Muscle of leg (tissue), 3 donors: ENCODE measurements at regions not wholly inside any gene's neighbourhood (a gene's known extent, or its start where the extent isn't known, plus 50 kb on each side); places are given as distances from the start of the nearest gene placed in this dataset.
A peak's percentile ranks its signal among the peaks of the same experiment; 100 is the strongest.
"Not testable (repeated sequence)": the region's sequence is repeated elsewhere in the genome, so short reads cannot be mapped to it uniquely, and the experiment has no call there.

Source experiments
- DNase-seq: peaks from one replicate; pipeline ENCODE4 v3.0.0; 2013
- H3K27ac ChIP-seq: one replicate; pipeline ENCODE4 v1.5.1; 2013; ENCODE audit warnings: mild to moderate bottlenecking, low read length, control low read depth
- H3K27me3 ChIP-seq: one replicate; pipeline ENCODE4 v1.6.1; 2013; ENCODE audit warnings: low read length; ENCODE audit not compliant: control insufficient read depth, insufficient read depth
- H3K36me3 ChIP-seq: one replicate; pipeline ENCODE4 v1.6.1; 2013; ENCODE audit warnings: low read length; ENCODE audit not compliant: control insufficient read depth, insufficient read depth
- H3K4me1 ChIP-seq: one replicate; pipeline ENCODE4 v1.6.1; 2013; ENCODE audit warnings: low read length; ENCODE audit not compliant: control insufficient read depth, insufficient read depth
- H3K4me3 ChIP-seq: one replicate; pipeline ENCODE4 v1.5.1; 2013; ENCODE audit warnings: low read length, control low read depth
- H3K9me3 ChIP-seq: replicated peaks from 2 replicates; pipeline ENCODE4 v1.6.1; 2013; ENCODE audit warnings: low read depth, low read length; ENCODE audit not compliant: control insufficient read depth
- WGBS: methylation state at CpG from one replicate; pipeline ENCODE4 v1.1.5; 2013; ENCODE audit warnings: missing lambda C conversion rate; ENCODE audit not compliant: insufficient coverage; 5-methylcytosine and 5-hydroxymethylcytosine counted together

GRCh38 chr16:26990384-26991120 lies 76.2 kb upstream of the C16orf82 start:
- not testable (repeated sequence) for H3K4me1 ChIP-seq, H3K4me3 ChIP-seq, H3K9me3 ChIP-seq, H3K27ac ChIP-seq, H3K27me3 ChIP-seq, H3K36me3 ChIP-seq, DNase-seq
- 74% methylated on average over 4 of the region's 5 CpGs for WGBS

- WGBS = 25% methylated on average over 6 of the region's 9 CpGs
Measured at GRCh38 chr16:26992666-26993349, 73.9 kb upstream of the C16orf82 start.

DNA sequence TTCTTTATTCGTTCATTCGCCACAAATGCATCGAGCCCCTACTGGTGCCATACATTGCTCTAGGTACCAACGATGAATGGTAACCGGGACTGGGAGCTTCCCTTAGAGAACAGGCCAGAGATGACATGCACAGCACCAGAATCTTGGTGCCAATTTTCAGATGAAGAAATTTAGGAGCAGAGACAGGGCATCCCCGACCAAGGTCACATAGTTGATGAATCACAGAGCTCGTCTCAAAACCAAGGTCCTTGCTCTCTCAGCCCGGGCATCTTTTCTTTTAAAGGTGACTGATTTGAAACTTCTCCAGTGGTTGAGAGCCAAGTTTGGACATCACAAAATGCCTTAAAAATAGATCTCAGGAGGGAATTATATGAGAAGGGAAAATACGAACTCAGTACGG lies 73.2 kb upstream of the C16orf82 start:
- Histone ChIP-seq H3K36me3 (no peaks in the 10 kb centered on the region), H3K27me3 (peaks cover 3% of the 10 kb centered on the region), H3K9me3 (no peaks in the 10 kb centered on the region), H3K4me3 (no peak overlapping the region), H3K4me1 (no peaks in the 10 kb centered on the region), H3K27ac (no peak overlapping the region)
- no peak for DNase-seq
- 60% methylated on average over 10 of the region's 10 CpGs for WGBS

More at GRCh38 chr16:26992666-26993349, 73.9 kb upstream of the C16orf82 start:
- no peak overlapping the region for H3K27ac ChIP-seq
- no peak overlapping the region for H3K4me3 ChIP-seq
- H3K36me3 ChIP-seq = no peaks in the 10 kb centered on the region
- no peak for DNase-seq
- peaks cover 3% of the 10 kb centered on the region for H3K27me3 ChIP-seq
- H3K4me1 ChIP-seq = no peaks in the 10 kb centered on the region
- H3K9me3 ChIP-seq = no peaks in the 10 kb centered on the region

GRCh38 chr16:26993963-26994362 lies 72.8 kb upstream of the C16orf82 start:
- DNase-seq = peak; percentile 69
- H3K27me3 ChIP-seq = peaks cover 3% of the 10 kb centered on the region
- 22% methylated on average over 3 of the region's 5 CpGs for WGBS

GRCh38 chr16:26995522-26995921 lies 71.2 kb upstream of the C16orf82 start:
- no peaks in the 10 kb centered on the region for H3K4me1 ChIP-seq
- H3K4me3 ChIP-seq = no peak overlapping the region
- H3K27ac ChIP-seq = no peak overlapping the region
- no peak for DNase-seq
- peaks cover 3% of the 10 kb centered on the region for H3K27me3 ChIP-seq
- H3K9me3 ChIP-seq = no peaks in the 10 kb centered on the region
- 86% methylated on average over 4 of the region's 4 CpGs for WGBS
- no peaks in the 10 kb centered on the region for H3K36me3 ChIP-seq

More at GRCh38 chr16:26993963-26994362, 72.8 kb upstream of the C16orf82 start:
- no peak overlapping the region for H3K27ac ChIP-seq
- no peaks in the 10 kb centered on the region for H3K36me3 ChIP-seq
- H3K4me1 ChIP-seq = no peaks in the 10 kb centered on the region
- H3K4me3 ChIP-seq = no peak overlapping the region
- no peaks in the 10 kb centered on the region for H3K9me3 ChIP-seq

- Histone ChIP-seq H3K27me3 (no peaks in the 10 kb centered on the region), H3K36me3 (no peaks in the 10 kb centered on the region), H3K4me3 (no peak overlapping the region), H3K27ac (no peak overlapping the region), H3K4me1 (no peaks in the 10 kb centered on the region), H3K9me3 (no peaks in the 10 kb centered on the region)
- no peak for DNase-seq
Measured at GRCh38 chr16:27005386-27005785, 61.3 kb upstream of the C16orf82 start.
